ENCODE measurements at regions not wholly inside any gene's neighbourhood (a gene's known extent, or its start where the extent isn't known, plus 50 kb on each side); places are given as distances from the start of the nearest gene placed in this dataset.

DNA sequence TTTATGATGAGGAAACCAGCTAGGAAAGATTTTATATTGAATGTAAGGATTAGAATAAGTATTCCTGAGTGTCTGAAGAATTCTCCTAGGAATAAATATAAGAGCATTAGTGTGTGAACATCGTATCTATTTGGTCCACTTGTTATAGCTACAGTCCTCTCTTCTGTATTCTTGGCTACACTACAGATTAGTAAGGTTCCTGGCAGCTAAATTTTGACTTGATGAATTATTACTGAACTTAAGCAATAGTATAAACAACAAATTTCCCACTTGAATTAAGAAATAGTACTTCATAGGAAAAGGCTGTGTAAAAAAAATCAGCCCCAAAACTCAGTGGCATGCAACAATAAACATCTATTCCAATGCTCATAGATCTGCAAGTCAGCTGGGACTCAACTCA, 138.4 kb upstream of the G2E3 start:
- DNase-seq (ENCODE audit: extremely low spot score): no peak
- 0% methylated on average over 1 of the region's 1 CpG for WGBS
- Histone ChIP-seq H3K36me3 (no peaks in the 10 kb centered on the region), H3K9me3 (no peaks in the 10 kb centered on the region), H3K4me3 (no peak overlapping the region), H3K27ac (replicated peaks in 1 of 4) (no peak overlapping the region), H3K4me1 (peaks cover 0 to 13% (median 5%) of the 10 kb centered on the region in 4 donors), H3K27me3 (no peaks in the 10 kb centered on the region)
- intact Hi-C loops (cut with DNase I): no loop called here
- TF ChIP-seq POLR2AphosphoS5 (IDR thresholded peaks at IDR 0.05) (no peak), CTCF (IDR thresholded peaks at IDR 0.05) (no peak), EP300 (IDR thresholded peaks at IDR 0.05) (no peak), POLR2A (IDR thresholded peaks at IDR 0.05; ENCODE audit: low read depth) (no peak)

- no peaks in the 10 kb centered on the region for H3K27me3 ChIP-seq
- intact Hi-C loops (cut with DNase I): no loop called here
- no peak for DNase-seq (ENCODE audit: extremely low spot score)
- no peak for TF ChIP-seq CTCF (IDR thresholded peaks at IDR 0.05)
- no peak for TF ChIP-seq EP300 (IDR thresholded peaks at IDR 0.05)
- WGBS: 61% methylated on average over 1 of the region's 1 CpG
- no peak overlapping the region for H3K27ac ChIP-seq (replicated peaks in 1 of 4)
- no peaks in the 10 kb centered on the region for H3K36me3 ChIP-seq
- H3K9me3 ChIP-seq: no peaks in the 10 kb centered on the region
- H3K4me3 ChIP-seq: no peak overlapping the region
- H3K4me1 ChIP-seq: no peaks in the 10 kb centered on the region
Measured at GRCh38 chr14:30426463-30426862, 132.5 kb upstream of the G2E3 start.

DNA sequence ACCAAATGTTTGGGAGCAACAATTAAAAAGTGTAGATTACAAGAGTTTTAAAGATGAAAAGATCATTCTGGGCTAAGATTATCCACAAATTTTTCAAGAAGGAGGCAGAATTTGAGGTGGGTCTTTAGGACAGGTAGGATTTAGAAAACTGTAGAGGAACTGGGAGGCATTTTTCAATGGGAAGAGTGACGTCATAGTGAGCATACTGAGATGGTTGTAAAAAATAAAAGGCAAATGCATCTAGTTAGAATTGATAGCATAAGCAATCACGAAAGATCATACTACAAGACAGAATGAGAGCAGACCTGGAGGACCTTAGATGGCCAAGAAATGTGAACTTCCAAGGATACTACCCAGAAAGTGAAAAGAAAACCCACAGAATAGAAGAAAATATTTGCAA, 131.6 kb upstream of the G2E3 start:
- no peaks in the 10 kb centered on the region for H3K36me3 ChIP-seq
- no peak for DNase-seq (ENCODE audit: extremely low spot score)
- intact Hi-C loops (cut with DNase I): no loop called here
- no peaks in the 10 kb centered on the region for H3K4me1 ChIP-seq
- H3K4me3 ChIP-seq: no peak overlapping the region
- no peak overlapping the region for H3K27ac ChIP-seq (replicated peaks in 1 of 4)
- H3K27me3 ChIP-seq: no peaks in the 10 kb centered on the region
- no peak for TF ChIP-seq EP300 (IDR thresholded peaks at IDR 0.05)
- no peak for TF ChIP-seq CTCF (IDR thresholded peaks at IDR 0.05)
- no peak for TF ChIP-seq POLR2AphosphoS5 (IDR thresholded peaks at IDR 0.05)
- no peak for TF ChIP-seq POLR2A (IDR thresholded peaks at IDR 0.05; ENCODE audit: low read depth)
- WGBS: 83% methylated on average over 2 of the region's 2 CpGs
- no peaks in the 10 kb centered on the region for H3K9me3 ChIP-seq

DNA sequence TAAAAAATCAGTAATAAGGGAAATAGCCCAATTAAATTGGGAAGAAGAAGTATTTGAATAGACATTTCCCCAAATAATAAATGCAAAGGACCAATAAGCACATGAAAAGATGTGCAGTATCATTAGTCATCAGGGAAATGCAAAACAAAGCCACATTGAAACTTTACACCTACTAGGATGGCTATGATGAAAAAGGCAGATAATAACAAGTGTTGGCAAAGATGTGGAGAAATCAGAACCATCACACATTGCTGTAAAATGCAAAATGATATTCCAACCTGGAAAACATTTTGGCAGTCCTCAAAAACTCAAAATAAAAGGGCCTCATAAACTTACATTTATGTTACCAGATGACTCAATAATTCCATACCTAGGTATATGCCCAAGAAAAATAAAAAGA, 131.1 kb upstream of the G2E3 start:
- no peak for DNase-seq (ENCODE audit: extremely low spot score)
- no peak overlapping the region for H3K4me3 ChIP-seq
- H3K36me3 ChIP-seq: no peaks in the 10 kb centered on the region
- H3K4me1 ChIP-seq: no peaks in the 10 kb centered on the region
- H3K9me3 ChIP-seq: no peaks in the 10 kb centered on the region
- H3K27ac ChIP-seq (replicated peaks in 1 of 4): no peak overlapping the region
- intact Hi-C loops (cut with DNase I): no loop called here
- TF ChIP-seq CTCF (IDR thresholded peaks at IDR 0.05) (no peak), EP300 (IDR thresholded peaks at IDR 0.05) (no peak), POLR2A (IDR thresholded peaks at IDR 0.05; ENCODE audit: low read depth) (no peak), POLR2AphosphoS5 (IDR thresholded peaks at IDR 0.05) (no peak)
- H3K27me3 ChIP-seq: no peaks in the 10 kb centered on the region

GRCh38 chr14:30431552-30431951, 127.4 kb upstream of the G2E3 start:
- WGBS: 58% methylated on average over 1 of the region's 1 CpG
- intact Hi-C loops (cut with DNase I): no loop called here

More at GRCh38 chr14:30431552-30431951, 127.4 kb upstream of the G2E3 start:
- no peak for TF ChIP-seq POLR2A (IDR thresholded peaks at IDR 0.05; ENCODE audit: low read depth)
- TF ChIP-seq CTCF (IDR thresholded peaks at IDR 0.05): no peak
- TF ChIP-seq EP300 (IDR thresholded peaks at IDR 0.05): no peak
- TF ChIP-seq POLR2AphosphoS5 (IDR thresholded peaks at IDR 0.05): no peak
- H3K4me1 ChIP-seq: no peaks in the 10 kb centered on the region
- no peaks in the 10 kb centered on the region for H3K27me3 ChIP-seq
- no peak for DNase-seq (ENCODE audit: extremely low spot score)
- no peaks in the 10 kb centered on the region for H3K36me3 ChIP-seq
- no peaks in the 10 kb centered on the region for H3K9me3 ChIP-seq
- H3K27ac ChIP-seq (replicated peaks in 1 of 4): no peak overlapping the region
- no peak overlapping the region for H3K4me3 ChIP-seq

Data from esophagus muscularis mucosa (tissue), 4 donors.